ENCODE measurements at regions not wholly inside any gene's neighbourhood (a gene's known extent, or its start where the extent isn't known, plus 50 kb on each side); places are given as distances from the start of the nearest gene placed in this dataset.
A peak's percentile ranks its signal among the peaks of the same experiment; 100 is the strongest.
"Not testable (repeated sequence)": the region's sequence is repeated elsewhere in the genome, so short reads cannot be mapped to it uniquely, and the experiment has no call there.

DNA sequence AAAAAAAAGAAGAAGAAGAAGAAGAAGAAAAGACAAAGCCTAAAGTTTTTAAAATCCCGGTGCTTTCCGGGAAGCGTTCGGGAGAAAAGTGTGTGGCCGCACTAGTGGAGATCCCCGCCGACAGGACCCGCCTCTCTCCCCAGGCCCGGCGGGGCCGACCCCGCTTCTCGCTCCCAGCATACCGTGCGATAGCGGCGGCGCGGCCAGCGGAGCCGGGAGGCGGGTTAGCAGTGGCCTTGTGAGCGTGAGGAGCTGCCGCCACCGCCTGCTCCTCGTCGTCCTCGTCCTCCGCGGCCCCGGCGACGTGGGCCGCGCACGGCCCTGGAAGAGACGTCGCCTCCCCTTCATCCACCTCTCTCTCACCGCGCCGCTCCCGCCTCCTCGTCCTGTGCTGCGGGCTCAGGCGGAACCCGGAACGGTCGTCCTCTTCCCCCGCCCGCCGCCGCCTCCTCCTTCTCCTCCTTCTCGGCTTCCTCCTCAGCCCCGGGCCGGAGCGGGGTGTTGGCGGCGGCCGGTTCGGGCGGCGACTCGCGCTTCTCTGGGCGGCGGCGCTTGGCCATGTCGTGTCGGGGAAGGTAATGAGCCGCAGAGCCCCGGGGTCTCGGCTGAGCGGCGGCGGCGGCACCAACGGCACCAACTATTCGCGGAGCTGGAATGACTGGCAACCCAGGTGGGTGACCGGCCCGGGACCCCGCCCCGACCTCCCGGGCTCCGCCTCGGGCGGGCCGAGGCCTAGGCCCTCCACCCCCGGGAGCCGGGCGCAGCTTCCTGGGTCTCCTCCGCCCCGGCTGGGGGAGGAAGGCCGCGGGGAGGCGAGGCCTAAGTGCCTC lies 62.6 kb upstream of the CDR2 start:
- not testable (repeated sequence) for H3K9me3 Mint-ChIP-seq (ENCODE audit: insufficient read depth); H3K27me3 Mint-ChIP-seq (ENCODE audit: low read depth); H3K4me1 Mint-ChIP-seq (ENCODE audit: low read depth); H3K36me3 Mint-ChIP-seq (ENCODE audit: low read depth)
- Mint-ChIP-seq H3K4me3 (peak overlapping the region; percentile 92), H3K27ac (peak overlapping the region; percentile 93)
- ChIA-PET POLR2A (interaction anchor here (0.7 to 1.0 kb wide), 2 partner anchors 62 to 63 kb away, joined by 3 to 5 read pairs; no protein-coding TSS in a partner anchor), CTCF (interaction anchor here (1.0 kb wide), 1 partner anchor 64 kb away, joined by 6 read pairs; no protein-coding TSS in a partner anchor)
- ATAC-seq (peak; percentile 88), DNase-seq (peak; percentile 79)

DNA sequence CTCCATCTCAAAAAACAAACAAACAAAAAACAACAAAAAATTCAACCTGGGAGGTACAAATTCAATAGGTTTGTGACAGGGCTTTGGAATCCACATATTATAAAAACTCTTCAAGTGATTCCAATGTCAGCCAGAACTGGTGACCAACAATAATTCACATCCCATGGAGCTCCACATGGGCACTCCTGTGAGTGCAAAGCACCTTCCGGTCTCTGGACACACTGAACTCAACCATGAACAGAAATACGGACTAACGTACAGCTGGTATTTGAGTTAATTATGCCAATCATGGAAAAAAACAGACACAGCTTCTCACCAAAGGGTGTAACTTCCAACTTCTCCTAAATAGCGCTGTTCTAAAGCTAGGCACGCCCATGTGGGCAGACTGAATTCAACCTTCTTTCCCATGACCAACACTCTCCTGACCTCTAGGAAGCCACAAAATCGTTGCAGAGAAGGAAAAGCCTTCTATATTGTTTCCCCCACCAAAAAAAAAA lies 62.0 kb upstream of the CDR2 start:
- CTCF ChIA-PET; H3K36me3 Mint-ChIP-seq (ENCODE audit: low read depth): not testable (repeated sequence)

DNA sequence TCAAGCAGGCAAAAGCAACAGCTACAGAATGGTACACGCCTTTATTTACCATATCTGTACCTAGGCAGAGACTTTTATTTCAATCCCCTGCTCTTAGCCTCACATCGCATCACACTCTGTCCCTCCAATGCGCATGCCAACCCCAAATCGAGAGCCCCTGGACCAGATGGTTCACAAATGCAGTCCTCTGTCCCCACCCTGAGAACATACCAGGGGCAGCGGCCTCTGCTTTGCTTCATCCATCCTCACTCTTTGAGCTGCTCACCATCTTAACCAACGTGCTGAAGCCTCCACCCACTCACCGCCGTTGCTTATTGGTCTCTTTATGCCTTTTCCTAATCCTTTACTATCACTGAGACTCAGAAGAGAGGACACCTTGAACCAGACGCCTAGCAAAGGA lies 56.9 kb upstream of the CDR2 start:
- DNase-seq; H3K4me3 Mint-ChIP-seq; H3K27ac Mint-ChIP-seq; CTCF ChIA-PET; POLR2A ChIA-PET; H3K27me3 Mint-ChIP-seq (ENCODE audit: low read depth); H3K4me1 Mint-ChIP-seq (ENCODE audit: low read depth); H3K9me3 Mint-ChIP-seq (ENCODE audit: insufficient read depth); ATAC-seq: not testable (repeated sequence)
- peaks cover 14% of the 10 kb centered on the region for H3K36me3 Mint-ChIP-seq (ENCODE audit: low read depth)

More for the DNA sequence above, 62.0 kb upstream of the CDR2 start:
- H3K27me3 Mint-ChIP-seq (ENCODE audit: low read depth); H3K9me3 Mint-ChIP-seq (ENCODE audit: insufficient read depth); H3K4me1 Mint-ChIP-seq (ENCODE audit: low read depth); POLR2A ChIA-PET; DNase-seq: not testable (repeated sequence)
- ATAC-seq, result peak; percentile 24
- peak overlapping the region; percentile 92 for H3K4me3 Mint-ChIP-seq
- peak overlapping the region; percentile 93 for H3K27ac Mint-ChIP-seq

DNA sequence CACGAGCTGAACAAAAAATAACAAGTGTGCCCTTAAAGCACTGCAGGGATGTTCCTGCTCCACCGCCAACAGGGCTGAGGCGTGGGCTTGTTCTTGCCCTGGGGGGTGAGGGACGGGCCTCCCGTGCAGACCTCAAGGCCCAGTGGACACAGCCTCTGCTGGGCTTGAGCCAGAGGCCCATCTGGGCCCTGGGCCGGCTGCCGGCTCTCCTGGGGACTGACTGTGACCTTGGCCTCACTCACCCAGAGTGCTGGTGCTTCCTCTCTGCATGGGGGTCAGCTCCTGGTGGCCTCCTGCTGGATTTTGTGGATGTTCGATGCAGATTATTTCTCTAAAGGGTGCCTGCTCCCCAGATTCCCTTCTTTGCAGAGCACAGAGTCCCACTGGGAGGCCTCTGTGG lies 54.2 kb upstream of the CDR2 start:
- ATAC-seq (no peak), DNase-seq (no peak)
- no peak overlapping the region for H3K4me3 Mint-ChIP-seq

DNA sequence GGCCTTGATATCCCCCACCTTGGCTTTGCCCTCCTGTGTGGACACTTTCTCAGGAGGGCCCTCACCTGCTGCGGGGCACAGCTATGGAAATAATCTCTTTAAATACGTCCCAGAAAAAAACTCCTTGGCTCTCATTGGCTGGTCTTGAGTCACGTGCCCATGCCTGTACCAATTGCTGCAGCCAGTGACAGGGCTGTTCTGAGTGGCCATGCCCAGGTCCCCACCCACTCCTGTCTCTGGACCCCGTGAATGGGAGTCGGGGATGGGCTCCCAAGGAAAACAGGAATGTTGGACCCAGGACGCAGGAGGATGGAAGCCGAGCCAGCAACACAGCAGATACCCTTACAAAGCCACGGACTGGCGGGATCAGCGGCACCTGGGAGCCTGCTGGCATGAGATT lies 53.1 kb upstream of the CDR2 start:
- Mint-ChIP-seq H3K27me3 (ENCODE audit: low read depth) (no peaks in the 10 kb centered on the region), H3K36me3 (ENCODE audit: low read depth) (peaks cover 31% of the 10 kb centered on the region), H3K9me3 (ENCODE audit: insufficient read depth) (no peaks in the 10 kb centered on the region), H3K4me1 (ENCODE audit: low read depth) (peaks cover 3% of the 10 kb centered on the region), H3K4me3 (no peak overlapping the region), H3K27ac (no peak overlapping the region)
- no peak for DNase-seq
- CTCF ChIA-PET, result no interaction called here
- POLR2A ChIA-PET, result no interaction called here
- no peak for ATAC-seq

More for the DNA sequence above, 54.2 kb upstream of the CDR2 start:
- Mint-ChIP-seq H3K4me1 (ENCODE audit: low read depth) (peaks cover 3% of the 10 kb centered on the region), H3K36me3 (ENCODE audit: low read depth) (peaks cover 26% of the 10 kb centered on the region), H3K27ac (no peak overlapping the region), H3K9me3 (ENCODE audit: insufficient read depth) (no peaks in the 10 kb centered on the region), H3K27me3 (ENCODE audit: low read depth) (no peaks in the 10 kb centered on the region)
- ChIA-PET CTCF (no interaction called here), POLR2A (no interaction called here)

DNA sequence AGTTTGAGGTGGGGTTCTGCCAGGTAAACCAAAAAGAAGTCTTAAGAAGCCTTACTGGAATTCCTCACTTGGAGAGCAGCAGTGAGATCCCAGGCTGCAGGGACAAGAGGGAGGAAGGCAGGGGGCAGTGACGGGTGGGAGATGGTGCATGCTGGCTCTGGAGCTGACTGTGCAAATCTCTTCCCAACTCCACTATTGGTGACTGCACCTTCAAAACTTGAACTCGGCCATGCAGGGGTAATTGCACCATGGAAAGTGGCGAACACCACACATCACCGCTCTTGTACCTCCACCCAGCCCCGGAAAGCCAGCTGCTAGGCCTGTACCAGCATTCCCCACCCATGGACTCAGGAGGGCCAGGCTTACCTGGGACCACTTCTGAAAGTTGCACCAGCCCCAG lies 51.4 kb upstream of the CDR2 start:
- Mint-ChIP-seq H3K27ac (no peak overlapping the region), H3K36me3 (ENCODE audit: low read depth) (peaks cover 32% of the 10 kb centered on the region), H3K4me1 (ENCODE audit: low read depth) (peaks cover 3% of the 10 kb centered on the region), H3K27me3 (ENCODE audit: low read depth) (no peaks in the 10 kb centered on the region), H3K9me3 (ENCODE audit: insufficient read depth) (no peaks in the 10 kb centered on the region), H3K4me3 (no peak overlapping the region)
- CTCF ChIA-PET, result no interaction called here
- no peak for ATAC-seq
- DNase-seq, result no peak
- POLR2A ChIA-PET, result no interaction called here

DNA sequence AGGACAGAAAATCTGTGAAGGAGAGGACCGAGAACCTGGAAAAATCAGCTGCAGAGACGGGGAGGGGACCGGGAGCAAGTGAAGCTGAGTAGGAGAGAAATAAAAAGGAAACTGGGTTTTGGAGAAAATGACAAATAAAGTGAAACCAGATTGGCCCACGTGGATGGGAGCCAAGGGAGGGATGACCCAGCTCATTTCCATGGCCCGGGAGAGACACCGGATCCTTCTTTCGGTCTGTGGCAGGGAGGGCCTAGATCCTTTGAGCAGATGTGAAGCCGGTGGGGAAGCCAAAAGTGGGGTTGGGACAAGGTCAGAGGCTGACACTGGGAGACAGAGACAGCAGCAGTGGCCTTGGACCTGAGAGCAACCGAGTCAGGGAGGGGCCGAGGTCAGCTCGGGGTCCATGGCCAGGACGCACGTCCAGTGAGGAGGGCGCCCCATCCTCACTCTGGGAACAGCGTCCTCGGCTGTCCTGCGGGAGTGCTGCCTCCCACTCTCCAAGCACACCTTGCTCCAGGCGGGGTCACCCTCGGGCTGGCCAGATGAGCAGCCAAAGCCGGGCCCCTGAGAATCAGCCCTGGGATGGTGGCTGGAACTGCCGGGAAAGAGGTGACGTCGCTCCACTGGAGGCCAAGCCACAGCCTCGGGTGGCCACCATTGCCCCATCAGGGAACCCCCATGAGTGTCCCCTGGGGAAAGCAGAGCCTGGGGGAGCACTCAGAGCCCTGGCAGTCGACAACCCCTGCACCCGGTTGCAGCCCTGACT lies 50.8 kb upstream of the CDR2 start:
- peak overlapping the region; percentile 8 for H3K27ac Mint-ChIP-seq
- H3K27me3 Mint-ChIP-seq (ENCODE audit: low read depth), result no peaks in the 10 kb centered on the region
- H3K36me3 Mint-ChIP-seq (ENCODE audit: low read depth), result peaks cover 30% of the 10 kb centered on the region
- DNase-seq (no peak), ATAC-seq (no peak)
- ChIA-PET POLR2A (no interaction called here), CTCF (no interaction called here)
- no peaks in the 10 kb centered on the region for H3K4me1 Mint-ChIP-seq (ENCODE audit: low read depth)
- no peaks in the 10 kb centered on the region for H3K9me3 Mint-ChIP-seq (ENCODE audit: insufficient read depth)
- no peak overlapping the region for H3K4me3 Mint-ChIP-seq

DNA sequence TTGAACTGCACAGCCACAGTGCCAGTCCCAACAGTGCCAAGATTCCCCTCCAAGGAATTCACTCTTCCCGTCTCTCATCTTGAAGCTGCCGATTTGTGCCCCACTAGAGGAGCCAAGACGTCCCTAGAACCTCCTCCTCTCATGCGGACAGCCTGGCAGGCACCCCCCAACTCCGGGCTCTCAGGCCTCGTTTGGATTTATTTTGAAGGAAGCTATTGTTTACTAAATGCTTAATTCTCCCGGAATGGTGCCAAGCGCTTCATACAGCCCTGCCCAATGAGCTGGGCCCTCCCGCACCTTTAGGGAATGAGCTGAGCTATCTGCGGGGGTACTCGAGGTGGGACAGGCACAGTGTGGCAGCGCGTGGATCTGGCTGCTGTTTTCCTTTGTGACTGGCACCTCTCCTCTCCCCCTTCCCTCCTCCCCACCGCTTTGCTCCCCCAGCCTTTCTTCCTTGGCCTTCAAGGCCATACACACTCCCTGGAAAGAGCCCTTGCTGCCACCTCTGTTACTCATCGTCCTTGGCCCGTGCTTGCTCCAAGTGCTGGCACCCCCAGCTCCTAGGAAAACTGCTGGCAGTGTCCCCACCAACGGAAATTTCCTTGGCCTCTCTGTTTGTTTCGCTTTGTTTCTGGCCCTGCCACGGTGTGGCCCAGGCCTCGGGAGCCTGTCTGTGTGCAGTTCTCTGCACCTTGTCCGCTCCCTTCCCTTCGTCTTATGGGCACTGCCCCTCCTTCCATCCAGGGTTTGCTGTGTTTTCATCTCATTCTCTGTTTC lies 49.9 kb upstream of the CDR2 start:
- no peak for DNase-seq
- Mint-ChIP-seq H3K9me3 (ENCODE audit: insufficient read depth) (no peaks in the 10 kb centered on the region), H3K27ac (peak overlapping the region; percentile 8), H3K4me3 (no peak overlapping the region), H3K36me3 (ENCODE audit: low read depth) (peaks cover 34% of the 10 kb centered on the region), H3K4me1 (ENCODE audit: low read depth) (no peaks in the 10 kb centered on the region), H3K27me3 (ENCODE audit: low read depth) (no peaks in the 10 kb centered on the region)
- no peak for ATAC-seq
- ChIA-PET POLR2A (no interaction called here), CTCF (no interaction called here)

All from activated CD8-positive, alpha-beta T cell treated with anti-CD3 and anti-CD28 coated beads, Interleukin-2, amount 10 ng/mL, durations not matched to agents 7 days and 5 days (primary cell).